PC-9 (cell line): ENCODE measurements at regions not wholly inside any gene's neighbourhood (a gene's known extent, or its start where the extent isn't known, plus 50 kb on each side); places are given as distances from the start of the nearest gene placed in this dataset.

ENCODE experiments used
- CTCF ChIP-seq: fragments of 200-600 bp; sonication (generic); conservative IDR thresholded peaks from 2 replicates; pipeline ENCODE4 v1.6.1; 2017; ENCODE audit warnings: mixed run types, antibody characterized with exemption, mild to moderate bottlenecking, moderate library complexity
- EZH2 ChIP-seq: fragments of 200-600 bp; sonication (generic); IDR thresholded peaks from 2 replicates; pipeline ENCODE4 v1.8.0; 2017; ENCODE audit warnings: antibody characterized with exemption, low read depth

GRCh38 chr2:143822736-143823135, 693.5 kb downstream of the ARHGAP15 start:
- TF ChIP-seq CTCF = no peak
- no peak for TF ChIP-seq EZH2
